GM12878 (cell line): ENCODE measurements at regions not wholly inside any gene's neighbourhood (a gene's known extent, or its start where the extent isn't known, plus 50 kb on each side); places are given as distances from the start of the nearest gene placed in this dataset.

Source experiments
- ATAC-seq: fragments of 200-7000 bp; cut with Tn5 transposase; 3 replicates; pipeline ENCODE4 v1.9.1; 2020; ENCODE audit warnings: mild to moderate bottlenecking, moderate library complexity
- BruUV-seq: library from RNA; stranded (reverse); fragments of 400-500 nt; replicated peaks from 2 replicates; lab custom pipeline; 2021; lab: Mats Ljungman, UMichigan
- CTCF ChIA-PET: fragments of 300-600 bp; sonication (Branson Sonifier 250); formaldehyde crosslinking; extraction: SDS; loops from one replicate; lab custom pipeline; 2021; ENCODE audit warnings: inconsistent platforms; lab: Yijun Ruan, JAX
- POLR2A ChIA-PET: fragments of 350-600 bp; formaldehyde crosslinking; extraction: SDS; loops from one replicate; lab custom pipeline; 2021; ENCODE audit warnings: inconsistent platforms; lab: Charles Lee
- RAD21 ChIA-PET: fragments of 300-600 bp; sonication (Branson Sonifier 250); formaldehyde crosslinking; loops from one replicate; lab custom pipeline; 2023; ENCODE audit warnings: antibody characterized with exemption; ENCODE audit not compliant: unreplicated experiment; lab: Charles Lee
- SMC1A ChIA-PET: fragments of 300-600 bp; sonication (Branson Sonifier 250); formaldehyde crosslinking; loops from one replicate; lab custom pipeline; 2023; ENCODE audit not compliant: unreplicated experiment, uncharacterized antibody; lab: Charles Lee
- DNase-seq: peaks from one replicate; pipeline ENCODE4 v3.0.0-alpha.2; 2011; ENCODE audit warnings: low read depth, low spot score
- FAIRE-seq: peaks from 3 replicates; lab custom pipeline; 2011; peaks lifted over from hg19 to GRCh38; lab: Jason Lieb, UNC
- H2AFZ ChIP-seq: 2 replicates; pipeline ENCODE4 v1.6.0; 2011; ENCODE audit warnings: low read depth, low read length, control low read depth; ENCODE audit not compliant: control insufficient read depth
- H3K27ac ChIP-seq: 2 replicates; pipeline ENCODE4 v1.5.1; 2011; ENCODE audit warnings: control low read depth; ENCODE audit not compliant: control insufficient read depth, insufficient read depth
- H3K27me3 ChIP-seq, 2 experiments: replicated peaks in 1 of 2; 2 replicates each; pipeline versions ENCODE4 v1.6.0 to v1.6.1; 2011; ENCODE audit warnings: low read length in 1 of 2; ENCODE audit not compliant: control insufficient read depth in 2 of 2, insufficient read depth in 2 of 2
- H3K36me3 ChIP-seq, 2 experiments: 2 replicates each; pipeline ENCODE4 v1.5.1; 2011; ENCODE audit warnings: low read length in 1 of 2; ENCODE audit not compliant: control insufficient read depth in 2 of 2, insufficient read depth in 2 of 2
- H3K4me1 ChIP-seq: 2 replicates; pipeline ENCODE4 v1.6.1; 2011; ENCODE audit warnings: mild to moderate bottlenecking, low read length, moderate library complexity, mixed read lengths; ENCODE audit not compliant: control insufficient read depth, insufficient read depth
- H3K4me2 ChIP-seq: 2 replicates; pipeline ENCODE4 v1.6.0; 2011; ENCODE audit warnings: control low read depth; ENCODE audit not compliant: control insufficient read depth, insufficient read depth
- H3K4me3 ChIP-seq: fragments of 200-600 bp; sonication (generic); 2 replicates; pipeline ENCODE4 v1.5.1; 2016
- H3K79me2 ChIP-seq: 2 replicates; pipeline ENCODE4 v1.6.0; 2011; ENCODE audit warnings: low read length; ENCODE audit not compliant: control insufficient read depth, insufficient read depth
- H3K9ac ChIP-seq: 2 replicates; pipeline ENCODE4 v1.8.0; 2011; ENCODE audit warnings: low read length, control low read depth, mixed read lengths; ENCODE audit not compliant: control insufficient read depth, insufficient read depth
- H3K9me3 ChIP-seq: replicated peaks from 3 replicates; pipeline ENCODE4 v1.5.1; 2011; ENCODE audit warnings: mild to moderate bottlenecking, low read length; ENCODE audit not compliant: control insufficient read depth, insufficient read depth
- H4K20me1 ChIP-seq: 2 replicates; pipeline ENCODE4 v1.6.0; 2011; ENCODE audit not compliant: control insufficient read depth, insufficient read depth
- CREM ChIP-seq: IDR thresholded peaks from 2 replicates; pipeline ENCODE4 v1.6.1; 2014; ENCODE audit warnings: antibody characterized with exemption, low read depth
- FOXK2 ChIP-seq: fragments of 450-650 bp; IDR thresholded peaks from 2 replicates; pipeline ENCODE4 v1.6.1; 2017; ENCODE audit warnings: mild to moderate bottlenecking, moderate library complexity
- IKZF2 ChIP-seq, 2 experiments: fragments of 450-650 bp; IDR thresholded peaks; 2 replicates each; pipeline ENCODE4 v1.6.1; 2017; ENCODE audit warnings: mild to moderate bottlenecking in 2 of 2, moderate library complexity in 2 of 2
- MXI1 ChIP-seq: fragments of 150-350 bp; IDR thresholded peaks from 2 replicates; pipeline ENCODE4 v1.6.1; 2011; ENCODE audit warnings: low read depth, mild to moderate bottlenecking, inconsistent platforms, low read length, improper control_type of control experiment
- MYB ChIP-seq: fragments of 150-350 bp; IDR thresholded peaks from 2 replicates; pipeline ENCODE4 v1.6.1; 2014; ENCODE audit warnings: mild to moderate bottlenecking, low read depth, low read length, borderline replicate concordance
- RFX5 ChIP-seq: IDR thresholded peaks from 2 replicates; pipeline ENCODE4 v1.6.1; 2011; ENCODE audit warnings: low read depth, low read length, improper control_type of control experiment
- SMAD5 ChIP-seq: IDR thresholded peaks from 2 replicates; pipeline ENCODE4 v1.6.1; 2016; ENCODE audit warnings: antibody characterized with exemption, low read depth
- TCF12 ChIP-seq: IDR thresholded peaks from 2 replicates; pipeline ENCODE4 v1.6.1; 2011; ENCODE audit warnings: low read depth, mild to moderate bottlenecking, low read length
- WGBS: methylation state at CpG from one replicate; pipeline ENCODE4 v1.1.6; 2016; ENCODE audit warnings: low lambda C conversion rate; ENCODE audit not compliant: insufficient replicate concordance, insufficient coverage; ENCODE audit errors: missing lambda C conversion rate; 5-methylcytosine and 5-hydroxymethylcytosine counted together
- in situ Hi-C: fragments of 300-500 bp; cut with MboI; formaldehyde crosslinking; loops from 9 replicates; pipeline ENCODE4 v1.14.3; 2018; ENCODE audit warnings: mixed read lengths
- intact Hi-C: fragments of 100-400 bp; cut with micrococcal nuclease; formaldehyde crosslinking; loops from one replicate; pipeline ENCODE4 v1.14.2; 2022; ENCODE audit not compliant: unreplicated experiment
- TF ChIP-seq, protein P1 (sequence below): fragments of 450-650 bp; conservative IDR thresholded peaks from 2 replicates; pipeline ENCODE4 v1.6.1; 2017; ENCODE audit warnings: mild to moderate bottlenecking, moderate library complexity
- TF ChIP-seq, protein P2 (sequence below): fragments of 450-650 bp; IDR thresholded peaks from 2 replicates; pipeline ENCODE4 v1.6.1; 2016; ENCODE audit warnings: mild to moderate bottlenecking

DNA sequence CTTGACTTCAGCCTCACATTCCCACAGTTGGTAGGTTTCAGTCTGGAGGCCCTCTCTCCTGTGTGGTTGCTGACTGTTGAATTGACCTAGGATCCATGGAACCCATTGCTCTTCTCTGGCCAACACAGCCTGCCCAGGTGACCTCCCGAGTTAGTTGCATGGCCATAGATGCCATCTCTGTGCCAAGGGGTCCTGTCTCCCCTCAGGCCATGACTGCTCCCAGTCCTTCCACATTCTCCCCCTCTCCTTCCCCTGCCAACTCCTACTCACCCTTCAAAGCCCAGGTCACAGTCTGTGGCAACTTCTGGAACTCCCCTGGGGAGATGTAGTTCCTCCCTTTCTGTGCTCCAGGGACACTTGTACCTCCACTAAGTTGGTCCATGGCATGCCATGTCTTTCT is 67.3 kb upstream of the GRB10 start:
- POLR2A ChIA-PET, result no interaction called here
- CTCF ChIA-PET, result no interaction called here
- TF ChIP-seq MYB (no peak), TCF12 (no peak), MXI1 (no peak), RFX5 (no peak), CREM (no peak)
- TF ChIP-seq, protein P1, sequence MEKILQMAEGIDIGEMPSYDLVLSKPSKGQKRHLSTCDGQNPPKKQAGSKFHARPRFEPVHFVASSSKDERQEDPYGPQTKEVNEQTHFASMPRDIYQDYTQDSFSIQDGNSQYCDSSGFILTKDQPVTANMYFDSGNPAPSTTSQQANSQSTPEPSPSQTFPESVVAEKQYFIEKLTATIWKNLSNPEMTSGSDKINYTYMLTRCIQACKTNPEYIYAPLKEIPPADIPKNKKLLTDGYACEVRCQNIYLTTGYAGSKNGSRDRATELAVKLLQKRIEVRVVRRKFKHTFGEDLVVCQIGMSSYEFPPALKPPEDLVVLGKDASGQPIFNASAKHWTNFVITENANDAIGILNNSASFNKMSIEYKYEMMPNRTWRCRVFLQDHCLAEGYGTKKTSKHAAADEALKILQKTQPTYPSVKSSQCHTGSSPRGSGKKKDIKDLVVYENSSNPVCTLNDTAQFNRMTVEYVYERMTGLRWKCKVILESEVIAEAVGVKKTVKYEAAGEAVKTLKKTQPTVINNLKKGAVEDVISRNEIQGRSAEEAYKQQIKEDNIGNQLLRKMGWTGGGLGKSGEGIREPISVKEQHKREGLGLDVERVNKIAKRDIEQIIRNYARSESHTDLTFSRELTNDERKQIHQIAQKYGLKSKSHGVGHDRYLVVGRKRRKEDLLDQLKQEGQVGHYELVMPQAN, result no peak
- H3K27me3 ChIP-seq, result no peaks in the 10 kb centered on the region; a peak in 1 of 4 replicates
- no peak overlapping the region for H3K27ac ChIP-seq
- H3K79me2 ChIP-seq, result no peaks in the 10 kb centered on the region
- H3K9ac ChIP-seq, result no peak overlapping the region
- SMC1A ChIA-PET, result no interaction called here
- FAIRE-seq (no peak), ATAC-seq (no peak), DNase-seq (no peak)
- no peaks in the 10 kb centered on the region for H3K36me3 ChIP-seq
- H3K4me2 ChIP-seq, result no peak overlapping the region
- H3K4me1 ChIP-seq, result no peaks in the 10 kb centered on the region
- H2AFZ ChIP-seq, result no peak overlapping the region
- no peaks in the 10 kb centered on the region; the same call in 2 of the 3 replicates for H3K9me3 ChIP-seq
- RAD21 ChIA-PET, result no interaction called here
- in situ Hi-C loops, result no loop called here
- WGBS, result 0% methylated on average over 1 of the region's 1 CpG
- no peaks in the 10 kb centered on the region for H4K20me1 ChIP-seq
- H3K4me3 ChIP-seq, result no peak overlapping the region
- intact Hi-C loops, result no loop called here
- BruUV-seq, result no TSS peak

- in situ Hi-C loops (no loop called here), intact Hi-C loops (no loop called here)
- ATAC-seq, result no peak
- H4K20me1 ChIP-seq, result no peaks in the 10 kb centered on the region
- H3K9ac ChIP-seq, result no peak overlapping the region
- H3K9me3 ChIP-seq, result no peaks in the 10 kb centered on the region; the same call in 2 of the 3 replicates
- no peaks in the 10 kb centered on the region for H3K36me3 ChIP-seq
- no TSS peak for BruUV-seq
- H3K79me2 ChIP-seq, result no peaks in the 10 kb centered on the region
- ChIA-PET POLR2A (no interaction called here), CTCF (interaction anchor here (0.6 to 1.8 kb wide), 3 partner anchors 13 to 148 kb away, joined by 3 to 4 read pairs (median 3); no protein-coding TSS in a partner anchor), RAD21 (no interaction called here), SMC1A (interaction anchor here (1.1 kb wide), 1 partner anchor 47 kb away, joined by 3 read pairs; no protein-coding TSS in a partner anchor)
- WGBS, result 2% methylated on average over 2 of the region's 2 CpGs
- no peak for FAIRE-seq
- TF ChIP-seq FOXK2 (no peak), SMAD5 (no peak), IKZF2 (IDR thresholded peaks at IDR 0.05) (no peak)
- TF ChIP-seq, protein P2, sequence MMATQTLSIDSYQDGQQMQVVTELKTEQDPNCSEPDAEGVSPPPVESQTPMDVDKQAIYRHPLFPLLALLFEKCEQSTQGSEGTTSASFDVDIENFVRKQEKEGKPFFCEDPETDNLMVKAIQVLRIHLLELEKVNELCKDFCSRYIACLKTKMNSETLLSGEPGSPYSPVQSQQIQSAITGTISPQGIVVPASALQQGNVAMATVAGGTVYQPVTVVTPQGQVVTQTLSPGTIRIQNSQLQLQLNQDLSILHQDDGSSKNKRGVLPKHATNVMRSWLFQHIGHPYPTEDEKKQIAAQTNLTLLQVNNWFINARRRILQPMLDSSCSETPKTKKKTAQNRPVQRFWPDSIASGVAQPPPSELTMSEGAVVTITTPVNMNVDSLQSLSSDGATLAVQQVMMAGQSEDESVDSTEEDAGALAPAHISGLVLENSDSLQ, result no peak
- H3K27ac ChIP-seq, result no peak overlapping the region
- H3K4me3 ChIP-seq, result no peak overlapping the region
- no peak for DNase-seq
- H2AFZ ChIP-seq, result no peak overlapping the region
- H3K4me2 ChIP-seq, result no peak overlapping the region
- no peaks in the 10 kb centered on the region; a peak in 1 of 4 replicates for H3K27me3 ChIP-seq
- no peaks in the 10 kb centered on the region for H3K4me1 ChIP-seq
These were observed 65.5 kb upstream of the GRB10 start for GRCh38 chr7:50848203-50848602.
